GM12864 (cell line): ENCODE measurements at regions not wholly inside any gene's neighbourhood (a gene's known extent, or its start where the extent isn't known, plus 50 kb on each side); places are given as distances from the start of the nearest gene placed in this dataset.
"Not testable (repeated sequence)": the region's sequence is repeated elsewhere in the genome, so short reads cannot be mapped to it uniquely, and the experiment has no call there.

Experiments
- DNase-seq: peaks from one replicate; pipeline ENCODE4 v3.0.0-alpha.2; 2011; ENCODE audit warnings: low read depth
- H3K4me3 ChIP-seq: 2 replicates; pipeline ENCODE4 v1.5.1; 2011; ENCODE audit warnings: mild to moderate bottlenecking, low read depth, low read length, control low read depth

DNA sequence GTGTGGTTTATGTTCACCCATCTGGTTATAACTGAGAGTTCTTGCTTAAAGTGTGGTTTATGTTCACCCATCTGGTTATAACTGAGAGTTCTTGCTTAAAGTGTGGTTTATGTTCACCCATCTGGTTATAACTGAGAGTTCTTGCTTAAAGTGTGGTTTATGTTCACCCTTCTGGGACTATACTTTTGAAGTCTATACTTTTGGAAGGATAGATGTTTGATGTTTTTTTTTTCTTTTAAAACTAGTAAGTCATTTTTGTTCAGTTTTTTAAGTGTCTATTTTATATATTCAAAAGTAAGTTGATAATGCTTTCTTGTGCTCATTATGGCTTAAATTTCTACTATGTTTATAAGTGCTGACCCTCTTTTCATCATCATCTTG, 155.3 kb downstream of the SYT15 start:
- H3K4me3 ChIP-seq, DNase-seq: not testable (repeated sequence)

DNA sequence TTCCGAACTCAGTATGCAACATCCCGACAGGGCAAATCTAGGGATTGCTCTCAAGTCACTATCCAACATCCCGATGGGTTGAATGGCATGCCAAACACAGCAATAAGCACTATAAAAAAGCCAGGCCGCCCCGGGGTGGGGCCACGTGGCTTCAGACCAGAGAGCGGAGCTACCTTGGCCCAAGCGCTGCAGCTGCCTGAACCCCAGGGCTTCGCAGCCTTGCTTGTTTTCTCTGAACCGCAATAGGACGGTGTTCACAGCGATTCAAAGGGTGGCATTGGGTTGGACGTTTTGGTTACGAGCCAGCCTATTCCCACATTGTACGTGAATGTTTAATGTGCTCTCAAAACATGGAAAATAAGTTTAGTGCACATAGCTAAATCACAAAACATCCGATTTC, 161.0 kb downstream of the SYT15 start:
- DNase-seq, H3K4me3 ChIP-seq: not testable (repeated sequence)

DNA sequence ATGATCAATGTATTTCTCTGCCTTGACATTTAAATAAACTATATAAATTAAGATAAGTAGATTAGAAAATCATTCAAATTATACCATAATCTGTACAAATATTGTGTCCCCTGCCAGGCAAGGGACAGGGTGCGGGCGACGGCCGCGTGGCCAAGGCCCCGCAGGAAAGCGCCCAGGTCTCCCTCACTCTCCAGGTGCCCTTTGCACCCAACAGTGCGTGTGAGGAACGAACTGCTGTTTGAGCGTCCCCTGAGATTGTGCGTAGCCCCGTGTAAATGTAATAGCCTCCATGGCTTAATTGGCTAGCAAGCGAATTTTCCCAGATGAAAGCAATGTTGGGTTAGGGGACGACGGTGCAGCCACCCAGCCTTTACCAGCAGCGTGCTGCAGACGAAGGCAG, 161.4 kb downstream of the SYT15 start:
- not testable (repeated sequence) for H3K4me3 ChIP-seq, DNase-seq

DNA sequence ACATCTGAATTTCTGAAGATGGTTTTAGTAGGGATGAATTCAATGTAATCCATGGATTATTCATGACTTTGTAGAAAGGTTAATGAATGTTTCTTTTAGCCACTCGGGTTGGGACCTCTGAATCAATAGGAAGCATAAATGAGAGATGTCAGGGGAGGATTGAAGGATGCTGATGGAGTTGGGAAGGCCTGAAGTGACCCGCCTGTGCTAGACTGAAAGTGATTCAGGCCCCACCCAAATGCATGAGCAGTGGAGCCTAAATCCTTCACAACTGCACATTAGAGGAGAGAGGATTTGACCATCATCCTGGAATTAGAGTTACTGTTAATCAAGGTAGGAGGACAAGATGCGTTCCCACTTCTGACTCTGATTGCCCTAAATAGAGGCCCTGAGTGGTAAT, 162.2 kb upstream of the PTPN20 start:
- not testable (repeated sequence) for DNase-seq, H3K4me3 ChIP-seq

DNA sequence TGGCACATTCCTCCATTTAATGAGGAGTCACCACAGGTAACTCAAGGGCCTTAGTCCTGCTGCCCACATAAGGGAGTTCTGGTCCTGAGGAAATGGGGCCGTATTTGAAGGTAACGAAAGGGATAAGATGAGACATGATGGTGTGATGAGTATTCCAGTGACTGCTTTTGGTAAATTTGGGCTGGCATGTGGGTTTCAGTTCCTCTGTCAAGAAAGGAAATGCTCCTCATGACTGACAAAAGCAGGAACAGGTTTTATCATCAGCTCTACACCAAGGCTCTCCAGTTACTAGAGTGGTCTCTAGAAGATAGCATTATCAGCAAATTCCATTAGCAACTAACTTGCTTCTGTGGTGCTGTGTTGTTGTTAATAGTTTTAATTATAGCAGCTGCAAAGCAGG, 161.8 kb upstream of the PTPN20 start:
- not testable (repeated sequence) for H3K4me3 ChIP-seq, DNase-seq

DNA sequence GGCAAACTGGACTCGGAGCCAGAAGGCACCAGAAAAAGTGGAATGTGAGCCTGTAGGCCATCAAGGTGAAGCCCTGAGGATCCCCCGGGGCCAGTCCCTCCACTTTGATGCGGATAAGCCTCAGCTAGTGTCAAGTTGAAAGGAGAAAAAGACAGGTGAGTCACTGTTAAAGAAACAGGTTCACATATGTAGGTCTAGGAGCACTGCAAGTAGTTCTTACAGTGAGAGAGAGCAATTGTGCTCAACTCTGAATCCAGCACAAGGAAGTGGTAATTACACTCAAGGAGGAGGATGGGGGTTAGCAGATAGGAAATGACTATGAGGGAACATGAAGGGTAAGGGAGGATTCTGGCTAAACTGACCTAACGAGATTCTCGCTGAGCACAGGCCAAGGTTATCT, 157.5 kb upstream of the PTPN20 start:
- not testable (repeated sequence) for DNase-seq

DNA sequence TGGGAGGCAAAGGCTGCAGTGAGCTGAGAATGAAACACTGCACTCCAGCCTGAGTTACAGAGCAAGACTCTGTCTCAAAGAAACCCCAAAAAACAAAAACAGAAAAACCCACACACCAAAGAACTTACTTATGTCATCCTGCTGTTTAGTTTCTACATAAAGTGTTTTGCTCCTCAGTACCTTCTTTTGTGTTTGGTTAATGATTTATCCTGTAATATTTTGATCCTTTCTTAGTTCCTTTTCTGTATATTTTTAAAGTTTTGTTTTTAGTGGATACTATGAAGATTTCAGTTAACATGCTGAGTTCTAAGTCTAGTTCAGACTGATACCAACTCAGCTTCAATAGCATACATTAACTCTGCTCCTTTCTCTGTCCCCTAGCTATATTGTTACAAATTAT, 149.8 kb upstream of the PTPN20 start:
- H3K4me3 ChIP-seq, DNase-seq: not testable (repeated sequence)

More for the DNA sequence above, 157.5 kb upstream of the PTPN20 start:
- H3K4me3 ChIP-seq = not testable (repeated sequence)

DNA sequence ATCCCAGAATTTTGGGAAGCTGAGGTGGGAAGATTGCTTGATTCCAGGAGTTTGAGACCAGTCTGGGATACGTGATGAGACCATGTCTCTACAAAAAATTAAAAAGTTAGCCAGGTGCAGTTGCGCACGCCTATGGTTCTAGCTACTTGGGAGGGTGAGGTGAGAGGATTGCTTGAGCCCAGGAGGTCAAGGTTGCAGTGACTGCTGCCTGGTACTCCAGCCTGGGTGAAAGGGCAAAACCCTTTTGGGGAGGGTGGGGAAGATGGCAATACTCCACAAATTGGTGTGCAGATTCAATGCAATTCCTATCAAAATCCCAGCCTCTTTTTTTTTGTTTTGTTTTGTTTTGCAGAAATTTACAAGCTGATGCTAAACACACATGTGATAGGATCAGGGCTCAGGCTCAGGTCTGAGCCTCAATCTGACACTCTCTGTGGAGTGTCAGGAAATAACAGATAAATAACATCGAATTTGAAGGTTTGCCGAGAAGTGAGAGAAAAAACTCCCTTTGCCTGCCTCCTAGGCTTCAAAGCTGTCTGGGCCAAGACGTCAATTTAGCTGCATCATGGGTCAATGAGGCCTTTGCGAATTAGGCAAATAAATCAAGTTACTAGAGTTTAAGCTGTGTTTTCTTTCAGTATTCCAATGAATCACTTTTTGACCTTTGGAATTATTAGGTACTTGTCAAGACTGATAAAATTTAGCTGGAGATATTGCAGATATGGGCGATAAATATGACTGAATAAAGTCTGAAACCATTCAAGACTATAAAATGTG, 142.5 kb upstream of the PTPN20 start:
- not testable (repeated sequence) for H3K4me3 ChIP-seq, DNase-seq

DNA sequence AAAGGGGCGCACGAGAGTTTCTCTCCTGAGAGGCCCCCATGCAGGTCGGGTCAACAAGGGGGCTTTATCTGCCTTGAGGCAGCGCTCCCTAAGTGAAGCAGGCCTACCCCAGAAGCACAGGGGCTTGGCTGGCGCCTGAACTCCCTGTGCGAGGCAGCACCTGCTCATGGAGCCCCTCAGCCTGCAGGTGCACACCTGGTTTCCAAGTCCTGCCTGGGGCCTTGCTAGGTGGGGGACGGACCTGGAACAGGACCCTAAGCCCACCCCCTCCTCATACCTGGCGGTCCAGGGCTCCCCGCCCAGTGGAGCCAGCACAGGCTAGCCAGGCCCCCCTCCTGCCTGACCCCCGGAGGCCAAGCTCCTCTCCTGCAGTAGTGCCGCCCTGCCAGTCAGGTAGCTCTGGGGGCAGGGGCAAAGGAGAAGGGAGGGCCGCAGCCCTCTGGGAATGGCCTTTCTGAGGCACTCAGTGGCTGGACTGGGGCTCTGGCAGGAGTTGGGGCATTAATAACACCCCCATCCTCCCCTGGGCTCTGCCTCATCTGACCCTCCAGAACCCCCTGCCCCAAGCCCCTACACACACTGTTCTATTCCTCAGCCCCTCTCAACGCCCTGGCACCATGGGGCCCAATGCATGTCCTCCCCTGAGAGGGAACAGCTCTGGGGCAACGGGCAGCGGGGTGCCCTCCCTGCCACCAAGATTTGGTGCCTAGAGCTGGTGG, 137.9 kb upstream of the PTPN20 start:
- DNase-seq, H3K4me3 ChIP-seq: not testable (repeated sequence)

DNA sequence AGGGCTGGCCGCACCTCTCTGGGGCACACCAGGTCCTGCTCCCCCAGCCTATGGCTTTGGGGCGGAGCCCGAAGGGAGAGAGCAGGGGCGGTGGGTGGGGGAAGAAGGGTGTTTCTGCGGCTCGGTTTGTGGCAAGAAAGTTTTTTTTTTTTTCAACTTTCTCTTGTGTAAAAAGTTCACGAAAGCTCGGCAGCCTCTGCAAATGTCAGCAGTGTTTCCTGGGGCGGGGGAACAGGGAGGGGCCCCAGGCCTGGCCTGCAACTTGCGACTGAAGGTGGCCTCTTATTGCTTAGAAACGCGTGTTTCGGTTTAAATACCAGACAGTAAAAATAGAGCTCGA, 137.4 kb upstream of the PTPN20 start:
- not testable (repeated sequence) for H3K4me3 ChIP-seq, DNase-seq

DNA sequence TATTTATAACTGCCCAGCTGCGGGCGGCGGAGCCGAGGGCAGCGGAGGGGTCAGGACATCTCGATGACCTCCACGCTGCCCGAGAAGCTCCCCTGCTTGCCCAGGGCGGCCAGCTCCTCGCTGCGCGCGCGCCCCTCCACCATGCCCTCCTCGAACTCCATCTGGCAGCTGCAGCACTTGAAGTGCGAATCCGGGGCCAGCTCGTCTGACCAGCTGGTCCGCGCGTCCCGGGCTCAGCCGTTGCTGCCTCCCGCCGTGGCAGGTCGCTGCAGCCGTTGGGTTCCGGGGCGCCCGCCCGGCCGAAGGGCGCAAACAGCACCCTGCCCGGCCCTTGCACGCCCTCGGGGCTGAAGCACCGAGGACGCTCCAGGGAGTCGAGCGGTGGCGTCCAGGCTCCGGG, 136.9 kb upstream of the PTPN20 start:
- DNase-seq, H3K4me3 ChIP-seq: not testable (repeated sequence)

DNA sequence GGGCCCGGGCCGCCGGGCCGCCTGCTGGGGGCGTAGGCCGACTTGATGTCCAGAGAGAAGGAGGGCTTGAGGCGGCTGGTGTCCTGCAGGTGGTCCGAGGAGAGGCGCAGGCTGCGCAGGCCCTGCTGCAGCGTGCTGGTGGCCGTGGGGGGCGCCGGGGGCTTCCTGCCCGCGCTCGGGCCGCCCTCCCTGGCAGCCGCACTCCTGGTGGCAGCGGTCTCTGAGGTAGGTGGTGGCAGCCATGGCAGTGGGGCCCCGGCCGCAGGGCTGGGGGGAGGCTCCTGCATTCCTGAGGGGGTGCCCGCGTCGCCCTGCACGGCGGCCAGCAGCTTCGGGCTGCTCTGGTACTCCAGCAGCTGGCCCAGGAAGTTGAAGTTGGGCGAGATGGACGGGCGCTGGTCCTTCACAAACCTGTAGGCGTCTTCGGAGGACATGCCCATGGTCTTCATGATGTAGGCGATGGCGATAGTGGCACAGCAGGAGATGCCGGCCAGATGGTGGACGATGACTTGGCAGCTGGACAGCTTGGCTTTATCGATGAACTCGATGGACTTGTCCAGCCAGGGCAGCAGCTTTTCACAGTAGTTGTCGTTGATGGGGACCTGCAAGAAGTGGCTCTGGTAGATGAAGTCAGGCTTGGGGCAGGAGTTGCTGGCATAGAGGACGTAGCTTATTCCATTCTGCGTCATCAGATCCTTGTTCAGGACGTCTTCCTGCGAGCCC, 136.1 kb upstream of the PTPN20 start:
- not testable (repeated sequence) for DNase-seq, H3K4me3 ChIP-seq

DNA sequence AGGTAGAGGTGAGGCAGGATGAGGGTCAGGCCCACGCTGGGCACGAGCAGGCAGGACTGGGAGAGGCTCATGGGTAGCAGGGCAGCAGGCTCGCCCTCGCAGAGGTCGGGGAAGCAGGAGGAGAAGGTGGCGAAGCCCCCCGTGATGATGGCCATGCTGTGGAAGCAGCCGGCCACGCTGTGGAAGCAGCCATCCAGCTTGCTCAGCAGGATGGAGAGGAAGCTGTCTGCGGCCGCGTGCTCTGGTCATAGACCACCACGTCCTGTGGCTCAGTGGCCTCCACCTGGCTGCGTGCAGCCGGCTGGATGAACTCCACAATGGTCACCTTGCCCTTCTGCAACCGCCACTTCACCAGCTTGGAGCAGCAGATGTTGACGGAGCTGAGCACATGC, 135.6 kb upstream of the PTPN20 start:
- not testable (repeated sequence) for DNase-seq, H3K4me3 ChIP-seq

DNA sequence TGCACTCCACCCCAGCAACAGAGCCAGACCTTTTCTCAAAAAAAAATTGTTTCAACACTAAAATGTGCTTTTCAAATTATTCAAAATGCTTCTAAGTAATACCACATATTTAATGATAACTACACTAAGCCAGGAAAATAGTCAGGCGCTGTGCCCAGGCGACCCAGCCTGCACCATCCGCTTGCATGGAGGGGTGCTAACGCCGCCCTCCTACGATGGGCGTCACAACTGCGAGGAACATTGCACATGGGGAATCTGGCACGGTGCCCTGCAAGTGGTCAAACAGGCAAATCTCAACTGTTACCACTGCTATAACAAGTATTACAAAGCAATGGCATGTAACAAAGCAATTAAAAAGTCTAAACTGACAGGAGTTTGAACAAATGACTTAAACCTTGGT, 131.7 kb upstream of the PTPN20 start:
- DNase-seq, H3K4me3 ChIP-seq: not testable (repeated sequence)

DNA sequence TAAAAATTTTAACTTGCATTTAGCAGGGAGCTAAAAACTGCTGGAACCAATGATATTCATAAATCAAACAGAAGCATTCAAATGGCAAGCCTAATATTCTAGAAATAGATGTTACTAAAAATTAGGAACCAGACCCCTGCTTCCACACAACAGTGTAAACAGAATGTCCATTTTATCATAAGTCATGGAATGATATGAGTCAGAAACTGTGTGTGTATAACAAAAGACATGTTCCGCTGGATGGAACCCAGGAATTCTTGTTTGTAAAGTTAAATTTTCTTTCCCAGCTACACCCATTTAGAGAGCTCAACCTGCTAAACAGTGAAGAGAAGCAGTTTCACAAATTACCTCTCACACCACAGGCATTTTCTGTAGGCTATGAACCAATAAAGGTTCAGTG, 131.1 kb upstream of the PTPN20 start:
- DNase-seq, H3K4me3 ChIP-seq: not testable (repeated sequence)

DNA sequence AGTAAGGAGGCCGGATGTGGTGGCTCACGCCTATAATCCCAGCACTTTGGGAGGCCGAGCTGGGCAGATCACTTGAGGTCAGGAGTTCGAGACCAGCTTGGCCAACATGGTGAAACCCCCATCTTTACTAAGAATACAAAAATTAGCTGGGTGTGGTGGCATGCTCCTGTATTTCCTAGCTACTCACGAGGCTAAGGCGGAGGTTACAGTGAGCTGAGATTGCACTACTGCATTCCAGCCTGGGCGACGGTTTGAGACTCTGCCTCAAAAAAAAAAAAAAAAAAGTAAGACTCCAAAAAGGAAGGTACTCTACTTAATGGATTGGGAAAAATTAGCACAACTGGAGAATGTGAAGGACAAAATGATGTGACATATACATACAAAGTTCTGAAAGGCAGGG, 130.2 kb upstream of the PTPN20 start:
- H3K4me3 ChIP-seq, DNase-seq: not testable (repeated sequence)

DNA sequence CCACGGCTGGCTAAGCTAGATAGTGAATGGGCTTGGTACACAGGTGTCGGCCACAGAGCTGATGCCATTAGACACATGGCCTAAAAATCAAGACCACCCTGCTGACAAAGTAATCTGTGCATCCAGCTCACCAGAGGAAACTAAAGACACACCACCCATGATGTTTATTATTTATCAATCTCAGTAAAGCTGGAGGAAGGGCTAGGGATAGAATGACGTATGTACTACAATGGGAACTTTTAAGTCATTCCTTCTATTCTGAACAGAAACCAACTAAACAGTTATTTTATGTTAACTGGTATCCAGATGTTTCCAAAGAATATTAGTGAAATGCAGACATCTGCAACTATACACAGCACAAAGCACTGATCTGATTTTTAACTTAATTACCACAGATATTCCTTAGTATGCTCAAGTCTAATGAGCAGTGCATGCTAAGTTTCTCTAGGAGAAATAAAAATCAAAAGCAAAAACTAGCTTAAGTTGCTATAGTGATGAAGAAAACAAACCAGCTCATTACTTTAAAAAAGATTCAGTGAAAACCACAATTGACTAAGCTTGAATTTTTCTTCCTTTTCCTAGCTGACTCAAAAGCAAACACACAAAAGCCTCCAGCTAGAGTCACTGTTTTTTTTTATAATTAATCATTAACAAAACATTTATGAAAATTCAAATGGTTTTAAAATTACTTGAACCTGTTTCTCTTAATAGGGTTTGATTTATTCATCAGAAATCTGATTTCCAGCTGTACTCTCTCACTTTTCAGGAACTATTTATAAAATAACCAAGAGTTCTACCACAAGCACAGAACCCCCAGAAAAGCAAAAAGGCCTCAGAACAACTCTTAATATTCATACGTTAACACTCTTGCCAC, 129.0 kb upstream of the PTPN20 start:
- H3K4me3 ChIP-seq, DNase-seq: not testable (repeated sequence)

DNA sequence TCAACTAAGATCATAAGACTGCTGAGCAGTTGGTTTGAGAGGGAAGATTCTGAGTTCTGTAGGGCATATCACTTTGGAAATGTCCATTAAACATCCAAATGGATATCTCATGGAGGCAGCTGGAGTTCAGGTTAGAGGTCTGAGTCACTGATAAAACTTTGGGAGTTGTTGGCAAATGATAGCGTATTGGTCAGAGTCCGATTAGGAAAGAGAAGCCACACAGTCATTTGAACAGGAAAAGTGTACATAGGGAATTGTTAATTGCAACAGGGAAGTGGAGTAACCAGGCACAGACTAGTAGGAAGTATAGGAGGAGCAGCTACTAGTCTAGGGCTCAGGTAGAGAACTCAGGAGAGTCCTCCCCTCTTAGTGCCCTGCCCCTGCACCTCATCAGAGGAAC, 126.6 kb upstream of the PTPN20 start:
- DNase-seq, H3K4me3 ChIP-seq: not testable (repeated sequence)

DNA sequence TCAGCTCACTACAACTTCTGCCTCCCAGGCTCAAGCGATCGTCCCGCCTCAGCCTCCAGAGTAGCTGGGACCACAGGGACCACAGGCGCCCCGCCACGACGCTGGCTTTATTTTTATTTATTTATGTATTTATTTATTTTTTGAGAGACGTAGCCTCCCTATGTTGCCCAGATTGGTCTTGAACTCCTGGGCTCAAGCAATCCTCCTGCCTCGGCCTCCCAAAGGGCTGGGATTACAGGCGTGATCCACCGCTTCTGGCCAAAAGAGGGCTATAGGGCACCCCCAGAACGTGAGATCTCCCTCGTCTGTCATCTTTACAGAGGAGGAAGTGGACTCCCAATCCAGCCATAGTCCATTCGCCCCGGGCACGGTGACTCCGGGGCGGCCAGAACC, 125.1 kb upstream of the PTPN20 start:
- peak overlapping the region; percentile 49 for H3K4me3 ChIP-seq
- not testable (repeated sequence) for DNase-seq
